ENCODE measurements at regions not wholly inside any gene's neighbourhood (a gene's known extent, or its start where the extent isn't known, plus 50 kb on each side); places are given as distances from the start of the nearest gene placed in this dataset.

DNA sequence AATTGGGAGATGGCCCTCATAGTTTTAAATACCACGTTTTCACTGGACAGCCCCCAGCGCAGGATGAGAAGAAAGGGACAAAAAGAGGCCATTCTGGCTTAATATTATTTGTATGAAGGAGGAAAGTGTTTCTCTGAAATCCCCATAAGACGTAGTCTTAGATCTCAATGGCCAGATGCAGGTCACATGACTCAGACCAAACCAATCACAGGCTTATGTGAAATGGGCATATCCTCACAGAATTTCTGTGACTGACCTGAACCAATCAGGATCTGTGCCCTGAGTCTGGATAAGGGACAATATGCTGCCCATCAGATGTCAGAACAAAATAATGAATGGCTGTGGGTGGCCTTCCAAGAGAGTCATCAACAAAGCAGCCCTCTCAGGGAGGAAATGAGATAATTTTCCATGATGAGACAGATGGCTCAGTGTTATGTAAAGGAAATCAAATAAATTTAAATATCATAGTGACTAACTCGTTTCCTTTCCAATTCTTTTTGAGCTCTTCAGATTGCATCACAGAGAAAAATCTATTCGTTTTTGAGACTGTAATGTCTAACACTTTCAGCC lies 1009.5 kb upstream of the TMEM132C start:
- Mint-ChIP-seq H3K4me3 (no peak overlapping the region), H3K27me3 (ENCODE audit: low read depth) (peaks cover 1% of the 10 kb centered on the region), H3K9me3 (no peaks in the 10 kb centered on the region; a peak in 2 of 5 replicates), H3K27ac (no peak overlapping the region), H3K36me3 (ENCODE audit: insufficient read depth in 1 of 3, low read depth in 3 of 3) (no peaks in the 10 kb centered on the region), H3K4me1 (no peaks in the 10 kb centered on the region)
- H2BK5ac ChIP-seq (ENCODE audit: insufficient read length, low read length), result no peak overlapping the region
- no peaks in the 10 kb centered on the region for H3K23me2 ChIP-seq (ENCODE audit: insufficient read length, low read depth, low read length, poor library complexity, severe bottlenecking)
- no peak overlapping the region for H2AK5ac ChIP-seq (ENCODE audit: insufficient read length, low read length)
- H3T11ph ChIP-seq (ENCODE audit: low read length), result no peak overlapping the region
- no peaks in the 10 kb centered on the region for H3K4me1 ChIP-seq (ENCODE audit: insufficient read depth, low read length)
- no peak overlapping the region for H3K18ac ChIP-seq (ENCODE audit: insufficient read length, low read depth, low read length)
- no peaks in the 10 kb centered on the region for H4K20me1 ChIP-seq (ENCODE audit: control insufficient read depth, insufficient read depth, insufficient read length)
- TF ChIP-seq, protein P1, sequence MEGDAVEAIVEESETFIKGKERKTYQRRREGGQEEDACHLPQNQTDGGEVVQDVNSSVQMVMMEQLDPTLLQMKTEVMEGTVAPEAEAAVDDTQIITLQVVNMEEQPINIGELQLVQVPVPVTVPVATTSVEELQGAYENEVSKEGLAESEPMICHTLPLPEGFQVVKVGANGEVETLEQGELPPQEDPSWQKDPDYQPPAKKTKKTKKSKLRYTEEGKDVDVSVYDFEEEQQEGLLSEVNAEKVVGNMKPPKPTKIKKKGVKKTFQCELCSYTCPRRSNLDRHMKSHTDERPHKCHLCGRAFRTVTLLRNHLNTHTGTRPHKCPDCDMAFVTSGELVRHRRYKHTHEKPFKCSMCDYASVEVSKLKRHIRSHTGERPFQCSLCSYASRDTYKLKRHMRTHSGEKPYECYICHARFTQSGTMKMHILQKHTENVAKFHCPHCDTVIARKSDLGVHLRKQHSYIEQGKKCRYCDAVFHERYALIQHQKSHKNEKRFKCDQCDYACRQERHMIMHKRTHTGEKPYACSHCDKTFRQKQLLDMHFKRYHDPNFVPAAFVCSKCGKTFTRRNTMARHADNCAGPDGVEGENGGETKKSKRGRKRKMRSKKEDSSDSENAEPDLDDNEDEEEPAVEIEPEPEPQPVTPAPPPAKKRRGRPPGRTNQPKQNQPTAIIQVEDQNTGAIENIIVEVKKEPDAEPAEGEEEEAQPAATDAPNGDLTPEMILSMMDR (conservative IDR thresholded peaks at IDR 0.05), result no peak
- no peak overlapping the region for H3K4ac ChIP-seq (ENCODE audit: low read depth, low read length)
- H2AFZ ChIP-seq (ENCODE audit: low read length), result no peak overlapping the region
- no peak overlapping the region for H3K14ac ChIP-seq (ENCODE audit: insufficient read depth, low read length)
- H3K27me3 ChIP-seq (ENCODE audit: insufficient read depth, low read length), result no peaks in the 10 kb centered on the region; the same call in 1 of the 2 replicates
- H4K8ac ChIP-seq (replicated peaks; ENCODE audit: insufficient read length, low read depth, low read length), result no peak overlapping the region
- no peak overlapping the region for H2BK12ac ChIP-seq (ENCODE audit: insufficient read length, low read depth, low read length)
- DNase-seq, result no peak
- H2BK120ac ChIP-seq (ENCODE audit: low read depth, low read length, poor library complexity, severe bottlenecking), result no peak overlapping the region
- WGBS (ENCODE audit: extremely low coverage, insufficient read length, low lambda C conversion rate), result no CpG with 5 or more reads among the region's 5 CpGs
- H3K79me1 ChIP-seq (ENCODE audit: insufficient read depth, low read depth, low read length, poor library complexity, severe bottlenecking), result no peaks in the 10 kb centered on the region
- H2BK15ac ChIP-seq (ENCODE audit: low read depth, low read length), result no peak overlapping the region
- no peaks in the 10 kb centered on the region for H3K9me3 ChIP-seq (ENCODE audit: control insufficient read depth, low read depth, low read length)
- no peak overlapping the region for H3K4me2 ChIP-seq (ENCODE audit: insufficient read depth, insufficient read length, low read length)
- no peaks in the 10 kb centered on the region for H3K79me2 ChIP-seq (ENCODE audit: insufficient read depth, low read length)
- no peak overlapping the region for H4K5ac ChIP-seq (ENCODE audit: insufficient read length, low read depth, low read length)
- H3K9ac ChIP-seq (ENCODE audit: extremely low read depth, insufficient read length, low read length), result no peak overlapping the region
- no peak overlapping the region for H3K56ac ChIP-seq (ENCODE audit: insufficient read length, low read depth, low read length)
- H3K23ac ChIP-seq (ENCODE audit: insufficient read length, low read depth, low read length), result no peak overlapping the region
- no peak overlapping the region for H4K91ac ChIP-seq (ENCODE audit: insufficient read length, low read depth, low read length)
- H2BK20ac ChIP-seq (ENCODE audit: low read depth, low read length, poor library complexity, severe bottlenecking), result no peak overlapping the region
- H3K27ac ChIP-seq (ENCODE audit: insufficient read length, low read depth, low read length), result no peak overlapping the region

All from H9 (cell line).